HepG2 (cell line): ENCODE measurements at regions not wholly inside any gene's neighbourhood (a gene's known extent, or its start where the extent isn't known, plus 50 kb on each side); places are given as distances from the start of the nearest gene placed in this dataset.
A peak's percentile ranks its signal among the peaks of the same experiment; 100 is the strongest.

Experiments used
- ELF1 ChIP-seq: sonication (generic); formaldehyde crosslinking; IDR thresholded peaks from 2 replicates; pipeline ENCODE4 v1.4.0; 2020; ENCODE audit warnings: missing genetic modification reagents
- EP300 ChIP-seq, 3 experiments: sonication (generic) in 1 of 3; formaldehyde crosslinking in 1 of 3; IDR thresholded peaks; 2 replicates each; pipeline versions ENCODE4 v1.5.1 to v1.6.1; 2011 to 2020; ENCODE audit warnings: low read depth in 2 of 3, low read length in 2 of 3, borderline replicate concordance in 1 of 3, improper control_type of control experiment in 1 of 3, mild to moderate bottlenecking in 1 of 3, missing genetic modification reagents in 1 of 3, moderate library complexity in 1 of 3
- EZH2 ChIP-seq: conservative IDR thresholded peaks from 2 replicates; pipeline ENCODE4 v1.6.1; 2012; ENCODE audit warnings: mild to moderate bottlenecking, low read depth, low read length, moderate library complexity
- HDAC6 ChIP-seq: fragments of 200-600 bp; sonication (generic); IDR thresholded peaks from 2 replicates; pipeline ENCODE4 v1.7.0; 2017; ENCODE audit warnings: mild to moderate bottlenecking, antibody characterized with exemption, low read length, low read depth
- KDM3A ChIP-seq: IDR thresholded peaks from 2 replicates; pipeline ENCODE4 v1.6.1; 2018; ENCODE audit warnings: low read depth, missing compliant biosample characterization
- MTA1 ChIP-seq: sonication (generic); formaldehyde crosslinking; IDR thresholded peaks from 2 replicates; pipeline ENCODE4 v1.4.0; 2020; ENCODE audit warnings: missing genetic modification reagents, mild to moderate bottlenecking, borderline replicate concordance
- RCOR2 ChIP-seq: IDR thresholded peaks from 2 replicates; pipeline ENCODE4 v1.6.1; 2016; ENCODE audit warnings: missing biosample characterization, missing genetic modification reagents
- RFX1 ChIP-seq: fragments of 450-650 bp; IDR thresholded peaks from 2 replicates; pipeline ENCODE4 v1.6.1; 2017
- TBP ChIP-seq: sonication (generic); formaldehyde crosslinking; IDR thresholded peaks from 2 replicates; pipeline ENCODE4 v1.5.0; 2020; ENCODE audit warnings: missing genetic modification reagents
- XRCC5 ChIP-seq: fragments of 200-400 bp; formaldehyde crosslinking; optimal IDR thresholded peaks from 2 replicates; pipeline ENCODE3; 2017; ENCODE audit warnings: mild to moderate bottlenecking, low read length
- ZFP36L1 ChIP-seq: sonication (generic); formaldehyde crosslinking; IDR thresholded peaks from 2 replicates; pipeline ENCODE4 v1.8.0; 2022; ENCODE audit warnings: mild to moderate bottlenecking, missing genetic modification reagents, moderate library complexity
- ZKSCAN8 ChIP-seq: IDR thresholded peaks from 2 replicates; pipeline ENCODE4 v1.6.1; 2016; ENCODE audit warnings: borderline replicate concordance, missing genetic modification reagents, missing compliant biosample characterization
- ZNF292 ChIP-seq: sonication (generic); formaldehyde crosslinking; IDR thresholded peaks from 2 replicates; pipeline ENCODE4 v1.8.1; 2022; ENCODE audit warnings: mild to moderate bottlenecking, low read depth, missing genetic modification reagents, borderline replicate concordance
- ZNF468 ChIP-seq: sonication (generic); formaldehyde crosslinking; IDR thresholded peaks from 2 replicates; pipeline ENCODE4 v1.8.0; 2022; ENCODE audit warnings: mild to moderate bottlenecking, moderate library complexity, missing genetic modification reagents
- ZNF619 ChIP-seq: sonication (generic); formaldehyde crosslinking; IDR thresholded peaks from 2 replicates; pipeline ENCODE4 v1.4.0; 2020; ENCODE audit warnings: mild to moderate bottlenecking, missing genetic modification reagents
- TF ChIP-seq, protein P1 (sequence below): sonication (generic); formaldehyde crosslinking; conservative IDR thresholded peaks from 2 replicates; pipeline ENCODE4 v1.4.0; 2020; ENCODE audit warnings: missing genetic modification reagents
- TF ChIP-seq, protein P2 (sequence below): sonication (generic); formaldehyde crosslinking; IDR thresholded peaks from 2 replicates; pipeline ENCODE4 v1.4.0; 2020; ENCODE audit warnings: missing genetic modification reagents, borderline replicate concordance
- TF ChIP-seq, protein P3 (sequence below): sonication (generic); formaldehyde crosslinking; IDR thresholded peaks from 2 replicates; pipeline ENCODE4 v1.4.0; 2020; ENCODE audit warnings: missing genetic modification reagents

DNA sequence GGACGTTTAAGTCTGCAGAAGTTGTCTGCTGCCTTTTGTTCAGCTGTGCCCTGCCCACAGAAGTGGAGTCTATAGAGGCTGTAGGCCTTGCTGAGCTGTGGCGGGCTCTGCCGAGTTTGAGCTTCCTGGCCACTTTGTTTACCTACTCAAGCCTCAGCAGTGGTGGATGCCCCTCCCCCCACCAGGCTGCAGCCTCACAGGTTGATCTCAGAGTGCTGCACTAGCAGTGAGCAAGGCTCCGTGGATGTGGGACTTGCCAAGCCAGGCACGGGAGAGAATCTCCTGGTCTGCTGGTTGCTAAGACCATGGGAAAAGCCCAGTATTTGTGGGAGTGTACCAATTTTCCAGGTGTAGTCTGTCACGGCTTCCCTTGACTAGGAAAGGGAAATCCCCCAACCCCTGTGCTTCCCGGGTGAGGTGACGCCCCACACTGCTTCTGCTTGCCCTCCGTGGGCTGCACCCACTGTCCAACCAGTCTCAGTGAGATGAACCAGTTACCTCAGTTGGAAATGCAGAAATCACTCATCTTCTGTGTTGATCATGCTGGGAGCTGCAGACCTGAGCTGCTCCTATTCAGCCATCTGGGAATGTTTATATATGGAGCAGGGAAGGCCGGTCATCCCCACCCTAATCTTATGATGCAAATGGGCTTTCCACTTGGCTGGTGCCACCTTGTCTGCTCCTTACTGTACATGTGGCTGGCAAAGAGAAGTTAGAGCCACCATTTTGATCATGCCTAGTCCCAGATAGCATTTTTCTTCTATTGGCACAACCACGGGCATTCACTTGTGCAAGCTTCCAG is 156.9 kb upstream of the ITGA6 start (continued):
- TF ChIP-seq, protein P1, sequence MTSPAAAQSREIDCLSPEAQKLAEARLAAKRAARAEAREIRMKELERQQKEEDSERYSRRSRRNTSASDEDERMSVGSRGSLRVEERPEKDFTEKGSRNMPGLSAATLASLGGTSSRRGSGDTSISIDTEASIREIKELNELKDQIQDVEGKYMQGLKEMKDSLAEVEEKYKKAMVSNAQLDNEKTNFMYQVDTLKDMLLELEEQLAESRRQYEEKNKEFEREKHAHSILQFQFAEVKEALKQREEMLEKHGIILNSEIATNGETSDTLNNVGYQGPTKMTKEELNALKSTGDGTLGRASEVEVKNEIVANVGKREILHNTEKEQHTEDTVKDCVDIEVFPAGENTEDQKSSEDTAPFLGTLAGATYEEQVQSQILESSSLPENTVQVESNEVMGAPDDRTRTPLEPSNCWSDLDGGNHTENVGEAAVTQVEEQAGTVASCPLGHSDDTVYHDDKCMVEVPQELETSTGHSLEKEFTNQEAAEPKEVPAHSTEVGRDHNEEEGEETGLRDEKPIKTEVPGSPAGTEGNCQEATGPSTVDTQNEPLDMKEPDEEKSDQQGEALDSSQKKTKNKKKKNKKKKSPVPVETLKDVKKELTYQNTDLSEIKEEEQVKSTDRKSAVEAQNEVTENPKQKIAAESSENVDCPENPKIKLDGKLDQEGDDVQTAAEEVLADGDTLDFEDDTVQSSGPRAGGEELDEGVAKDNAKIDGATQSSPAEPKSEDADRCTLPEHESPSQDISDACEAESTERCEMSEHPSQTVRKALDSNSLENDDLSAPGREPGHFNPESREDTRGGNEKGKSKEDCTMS (CRISPR knock-in tag) = no peak
- TF ChIP-seq ELF1 (CRISPR knock-in tag) (peak; percentile 29; the same call in 1 of the 2 replicates), ZKSCAN8 (0 out of 2 replicates have a peak, but pooled peaks have one; percentile 51), EZH2 (no peak), EP300 (IDR thresholded peaks at IDR 0.05; ENCODE audit: low read depth in 2 of 2, low read length in 2 of 2) (no peak), EP300 (CRISPR knock-in tag; IDR thresholded peaks at IDR 0.05; ENCODE audit: borderline replicate concordance) (no peak), ZNF619 (peak; percentile 61; the same call in 1 of the 2 replicates), ZNF468 (no peak), XRCC5 (no peak), MTA1 (peak; percentile 75; the same call in 1 of the 2 replicates), ZNF292 (CRISPR knock-in tag) (peak; percentile 46; the same call in 1 of the 2 replicates), HDAC6 (no peak), RFX1 (no peak), KDM3A (CRISPR knock-in tag) (peak; percentile 30; the same call in 1 of the 2 replicates), ZFP36L1 (CRISPR knock-in tag) (no peak), RCOR2 (CRISPR knock-in tag) (no peak), TBP (no peak)
- TF ChIP-seq, protein P2, sequence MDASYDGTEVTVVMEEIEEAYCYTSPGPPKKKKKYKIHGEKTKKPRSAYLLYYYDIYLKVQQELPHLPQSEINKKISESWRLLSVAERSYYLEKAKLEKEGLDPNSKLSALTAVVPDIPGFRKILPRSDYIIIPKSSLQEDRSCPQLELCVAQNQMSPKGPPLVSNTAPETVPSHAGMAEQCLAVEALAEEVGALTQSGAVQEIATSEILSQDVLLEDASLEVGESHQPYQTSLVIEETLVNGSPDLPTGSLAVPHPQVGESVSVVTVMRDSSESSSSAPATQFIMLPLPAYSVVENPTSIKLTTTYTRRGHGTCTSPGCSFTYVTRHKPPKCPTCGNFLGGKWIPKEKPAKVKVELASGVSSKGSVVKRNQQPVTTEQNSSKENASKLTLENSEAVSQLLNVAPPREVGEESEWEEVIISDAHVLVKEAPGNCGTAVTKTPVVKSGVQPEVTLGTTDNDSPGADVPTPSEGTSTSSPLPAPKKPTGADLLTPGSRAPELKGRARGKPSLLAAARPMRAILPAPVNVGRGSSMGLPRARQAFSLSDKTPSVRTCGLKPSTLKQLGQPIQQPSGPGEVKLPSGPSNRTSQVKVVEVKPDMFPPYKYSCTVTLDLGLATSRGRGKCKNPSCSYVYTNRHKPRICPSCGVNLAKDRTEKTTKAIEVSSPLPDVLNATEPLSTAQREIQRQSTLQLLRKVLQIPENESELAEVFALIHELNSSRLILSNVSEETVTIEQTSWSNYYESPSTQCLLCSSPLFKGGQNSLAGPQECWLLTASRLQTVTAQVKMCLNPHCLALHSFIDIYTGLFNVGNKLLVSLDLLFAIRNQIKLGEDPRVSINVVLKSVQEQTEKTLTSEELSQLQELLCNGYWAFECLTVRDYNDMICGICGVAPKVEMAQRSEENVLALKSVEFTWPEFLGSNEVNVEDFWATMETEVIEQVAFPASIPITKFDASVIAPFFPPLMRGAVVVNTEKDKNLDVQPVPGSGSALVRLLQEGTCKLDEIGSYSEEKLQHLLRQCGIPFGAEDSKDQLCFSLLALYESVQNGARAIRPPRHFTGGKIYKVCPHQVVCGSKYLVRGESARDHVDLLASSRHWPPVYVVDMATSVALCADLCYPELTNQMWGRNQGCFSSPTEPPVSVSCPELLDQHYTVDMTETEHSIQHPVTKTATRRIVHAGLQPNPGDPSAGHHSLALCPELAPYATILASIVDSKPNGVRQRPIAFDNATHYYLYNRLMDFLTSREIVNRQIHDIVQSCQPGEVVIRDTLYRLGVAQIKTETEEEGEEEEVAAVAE (CRISPR knock-in tag) = no peak
- TF ChIP-seq, protein P3, sequence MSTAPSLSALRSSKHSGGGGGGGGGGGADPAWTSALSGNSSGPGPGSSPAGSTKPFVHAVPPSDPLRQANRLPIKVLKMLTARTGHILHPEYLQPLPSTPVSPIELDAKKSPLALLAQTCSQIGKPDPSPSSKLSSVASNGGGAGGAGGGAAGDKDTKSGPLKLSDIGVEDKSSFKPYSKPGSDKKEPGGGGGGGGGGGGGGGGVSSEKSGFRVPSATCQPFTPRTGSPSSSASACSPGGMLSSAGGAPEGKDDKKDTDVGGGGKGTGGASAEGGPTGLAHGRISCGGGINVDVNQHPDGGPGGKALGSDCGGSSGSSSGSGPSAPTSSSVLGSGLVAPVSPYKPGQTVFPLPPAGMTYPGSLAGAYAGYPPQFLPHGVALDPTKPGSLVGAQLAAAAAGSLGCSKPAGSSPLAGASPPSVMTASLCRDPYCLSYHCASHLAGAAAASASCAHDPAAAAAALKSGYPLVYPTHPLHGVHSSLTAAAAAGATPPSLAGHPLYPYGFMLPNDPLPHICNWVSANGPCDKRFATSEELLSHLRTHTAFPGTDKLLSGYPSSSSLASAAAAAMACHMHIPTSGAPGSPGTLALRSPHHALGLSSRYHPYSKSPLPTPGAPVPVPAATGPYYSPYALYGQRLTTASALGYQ (CRISPR knock-in tag) = no peak
